Ovary (tissue), 7 donors: ENCODE measurements at regions not wholly inside any gene's neighbourhood (a gene's known extent, or its start where the extent isn't known, plus 50 kb on each side); places are given as distances from the start of the nearest gene placed in this dataset.

Source experiments
- DNase-seq, 5 donors: peaks; one replicate each; pipeline ENCODE4 v3.0.0-alpha.2; 2019 to 2020
- H3K27ac ChIP-seq, 2 donors: fragments of 200-600 bp; one replicate each; pipeline versions ENCODE4 v1.5.1 to v1.8.0; 2019 to 2022
- H3K27me3 ChIP-seq: fragments of 200-600 bp; one replicate; pipeline ENCODE4 v1.8.0; 2022
- H3K36me3 ChIP-seq: fragments of 200-600 bp; sonication (generic); one replicate; pipeline ENCODE4 v1.5.1; 2019
- H3K4me1 ChIP-seq: one replicate; pipeline ENCODE4 v1.8.1; 2013; ENCODE audit warnings: mild to moderate bottlenecking, moderate library complexity; ENCODE audit not compliant: insufficient read depth
- H3K4me3 ChIP-seq: fragments of 200-600 bp; sonication (generic); one replicate; pipeline ENCODE4 v1.5.1; 2017
- H3K9me3 ChIP-seq, 2 donors: fragments of 200-600 bp in 1 of 2; sonication (generic) in 1 of 2; one replicate each; pipeline versions ENCODE4 v1.5.1 to v1.8.1; 2013 to 2019; ENCODE audit warnings: mild to moderate bottlenecking in 1 of 2, moderate library complexity in 1 of 2
- CTCF ChIP-seq, 3 donors: fragments of 450-650 bp in 2 of 3; fragments of 200-600 bp in 1 of 3; IDR thresholded peaks; one replicate each; pipeline versions ENCODE4 v1.5.1 to v1.8.0; 2016 to 2022; ENCODE audit warnings: antibody characterized with exemption in 3 of 3, mild to moderate bottlenecking in 1 of 3
- EP300 ChIP-seq: sonication (generic); formaldehyde crosslinking; IDR thresholded peaks from one replicate; pipeline ENCODE4 v1.6.1; 2017; ENCODE audit warnings: antibody characterized with exemption
- POLR2A ChIP-seq: fragments of 450-650 bp; IDR thresholded peaks from one replicate; pipeline ENCODE4 v1.6.1; 2017; ENCODE audit warnings: antibody characterized with exemption, mild to moderate bottlenecking, moderate library complexity
- WGBS, 3 donors: extraction: QIAGEN DNeasy Blood & Tissue Kit in 1 of 3; methylation state at CpG; one replicate each; pipeline versions ENCODE4 v1.1.5 to v1.1.7; 2013 to 2017; 5-methylcytosine and 5-hydroxymethylcytosine counted together
- intact Hi-C, 4 donors: fragments of 100-400 bp; cut with DNase I; formaldehyde crosslinking; loops; one replicate each; pipeline versions ENCODE4 v1.11.0 to v1.15.1; 2022 to 2023
- donor health status: DM: no; HTN: no; CAD: no; lungs with moderate emphysema.
- donor health status: DM: no; HTN: no; CAD: no.
- donor health status: Bipolar disorder and iron deficiency.
- donor health status: DM: no; HTN: no; CAD: no.
- donor health status: DM: yes; HTN: yes; CAD: no.

GRCh38 chr10:85284778-85285770 lies 956.7 kb downstream of the CCSER2 start:
- Histone ChIP-seq H3K27ac (no peak overlapping the region), H3K4me1 (no peaks in the 10 kb centered on the region), H3K9me3 (no peaks in the 10 kb centered on the region), H3K27me3 (no peaks in the 10 kb centered on the region), H3K4me3 (no peak overlapping the region), H3K36me3 (no peaks in the 10 kb centered on the region)
- WGBS, 3 donors: 24 to 32% (median 28%) methylated on average over 3 of the region's 3 CpGs
- intact Hi-C loops: no loop called here
- no peak for DNase-seq
- TF ChIP-seq CTCF (IDR thresholded peaks at IDR 0.05) (no peak), EP300 (no peak), POLR2A (no peak)

GRCh38 chr10:85293483-85293882 lies 965.1 kb downstream of the CCSER2 start:
- no peak overlapping the region for H3K4me3 ChIP-seq
- 81 to 85% (median 81%) methylated on average over 3 of the region's 3 CpGs for WGBS, 3 donors
- no peak for TF ChIP-seq EP300
- TF ChIP-seq CTCF (IDR thresholded peaks at IDR 0.05): no peak
- no peak for TF ChIP-seq POLR2A
- H3K36me3 ChIP-seq: no peaks in the 10 kb centered on the region
- intact Hi-C loops: no loop called here
- no peak overlapping the region for H3K27ac ChIP-seq
- DNase-seq: no peak
- no peaks in the 10 kb centered on the region for H3K9me3 ChIP-seq
- H3K4me1 ChIP-seq: no peaks in the 10 kb centered on the region
- no peaks in the 10 kb centered on the region for H3K27me3 ChIP-seq

- H3K9me3 ChIP-seq: no peaks in the 10 kb centered on the region
- no peak for TF ChIP-seq EP300
- no peaks in the 10 kb centered on the region for H3K27me3 ChIP-seq
- WGBS, 3 donors: 53 to 67% (median 55%) methylated on average over 2 of the region's 2 CpGs
- H3K36me3 ChIP-seq: no peaks in the 10 kb centered on the region
- no peaks in the 10 kb centered on the region for H3K4me1 ChIP-seq
- H3K27ac ChIP-seq: no peak overlapping the region
- intact Hi-C loops: no loop called here
- H3K4me3 ChIP-seq: no peak overlapping the region
- no peak for DNase-seq
Measured at GRCh38 chr10:85311613-85312337, 983.4 kb downstream of the CCSER2 start.

- 70 to 85% (median 84%) methylated on average over 4 of the region's 4 CpGs for WGBS, 3 donors
- intact Hi-C loops: no loop called here
- Histone ChIP-seq H3K27ac (no peak overlapping the region), H3K27me3 (no peaks in the 10 kb centered on the region), H3K9me3 (no peaks in the 10 kb centered on the region), H3K4me1 (no peaks in the 10 kb centered on the region), H3K36me3 (no peaks in the 10 kb centered on the region), H3K4me3 (no peak overlapping the region)
- no peak for DNase-seq
- no peak for TF ChIP-seq EP300
- no peak for TF ChIP-seq POLR2A
- no peak for TF ChIP-seq CTCF (IDR thresholded peaks at IDR 0.05)
Measured at GRCh38 chr10:85315657-85316056, 987.3 kb downstream of the CCSER2 start.
